Umbilical cord (tissue), 1 donor: ENCODE measurements at regions not wholly inside any gene's neighbourhood (a gene's known extent, or its start where the extent isn't known, plus 50 kb on each side); places are given as distances from the start of the nearest gene placed in this dataset.
"Not testable (repeated sequence)": the region's sequence is repeated elsewhere in the genome, so short reads cannot be mapped to it uniquely, and the experiment has no call there.

Source experiments
- DNase-seq: peaks from one replicate; pipeline ENCODE4 v3.0.0-alpha.2; 2015; ENCODE audit warnings: low spot score

- no peak for DNase-seq
These were observed 256.4 kb upstream of the POM121L12 start for GRCh38 chr7:52779004-52779403.

- no peak for DNase-seq
These were observed 258.2 kb upstream of the POM121L12 start for GRCh38 chr7:52777051-52777822.

DNA sequence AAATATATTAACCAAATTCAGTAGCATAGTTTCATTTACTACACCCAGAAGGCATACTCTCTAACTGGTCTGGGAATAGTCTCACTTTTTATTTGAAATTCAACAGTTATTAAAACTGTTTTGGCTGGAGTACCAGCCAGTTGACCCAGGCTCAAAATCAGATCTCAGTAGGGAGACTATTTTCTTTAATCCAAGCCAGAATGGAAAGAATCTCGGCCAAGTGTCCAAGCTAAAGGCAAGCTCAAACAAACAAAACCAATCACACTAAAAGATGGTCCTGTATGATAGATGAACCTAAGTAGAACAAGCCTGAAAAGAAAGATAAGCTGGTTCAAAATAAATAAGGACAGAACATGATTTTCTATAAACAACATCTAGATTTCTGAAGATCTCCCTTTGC is 259.6 kb upstream of the POM121L12 start:
- no peak for DNase-seq

DNA sequence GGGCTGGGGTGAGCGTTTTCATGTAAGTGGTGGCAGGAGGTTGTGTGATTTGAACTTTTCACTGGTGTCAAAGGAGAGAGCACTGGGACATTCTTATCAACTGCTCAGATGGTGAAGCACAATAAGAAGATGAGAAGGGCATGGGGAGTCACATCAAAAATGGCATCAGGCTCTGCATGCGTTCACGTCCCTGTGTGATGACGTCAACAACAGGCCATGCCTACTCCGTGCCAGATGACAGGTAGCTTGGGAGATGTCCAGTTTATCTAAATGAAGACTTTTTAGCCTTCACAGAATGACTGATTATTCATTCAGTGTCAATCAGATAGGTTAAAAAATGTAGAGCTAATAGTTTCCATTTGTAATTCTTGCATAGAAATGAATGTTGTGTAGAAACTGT is 264.3 kb upstream of the POM121L12 start:
- DNase-seq: no peak

DNA sequence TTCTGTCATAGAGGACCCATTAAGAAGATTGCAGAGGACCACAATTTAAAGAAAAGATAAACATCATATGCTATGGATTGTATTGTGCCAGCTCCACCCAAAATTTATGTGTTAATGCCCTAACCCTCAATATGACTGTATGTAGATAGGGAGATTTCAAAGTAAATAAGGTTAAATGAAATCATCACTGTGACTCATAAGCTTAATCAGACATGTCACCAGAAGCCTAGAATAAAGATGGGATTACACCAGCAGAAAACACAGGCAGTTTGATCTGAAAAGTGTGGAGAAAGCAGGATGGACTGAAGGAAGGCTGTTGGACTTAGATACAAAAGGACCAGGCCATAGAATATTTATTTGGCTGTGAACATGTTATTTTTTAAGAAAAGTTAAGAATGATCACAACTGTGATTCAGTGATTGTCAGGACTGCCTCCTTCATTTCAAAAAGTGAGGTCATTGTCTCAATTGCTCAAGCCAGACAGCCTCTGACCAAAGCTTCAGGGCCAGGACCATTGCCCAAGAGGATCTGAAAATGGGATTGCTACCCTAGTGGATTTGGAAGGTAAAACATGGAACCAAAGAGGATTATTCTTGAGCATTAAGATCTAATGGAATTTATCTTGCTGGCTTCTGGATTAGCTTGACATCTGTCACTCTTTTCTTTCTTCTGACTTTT is 270.8 kb upstream of the POM121L12 start:
- peak; percentile 7 for DNase-seq

DNA sequence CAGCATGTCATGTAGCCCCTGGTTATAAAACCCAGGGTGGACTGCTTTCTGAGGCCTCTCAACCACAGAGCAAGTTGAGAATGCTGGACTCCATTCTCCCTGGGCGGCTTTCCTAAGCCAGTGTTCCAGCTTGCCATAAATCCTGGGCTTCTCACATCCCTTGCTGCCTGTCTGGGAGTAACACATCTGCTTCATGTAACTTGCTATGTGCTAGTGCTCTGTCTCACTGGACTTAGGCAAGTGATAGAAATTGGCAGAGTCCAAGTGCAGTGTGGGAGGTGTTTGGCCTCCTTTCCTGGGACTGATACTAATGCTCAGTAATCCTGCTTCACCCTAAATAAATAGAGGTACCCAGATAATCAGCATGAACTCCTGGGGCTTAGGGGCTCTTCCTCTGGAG is 277.1 kb upstream of the POM121L12 start:
- peak; percentile 60 for DNase-seq

- no peak for DNase-seq
These were observed 281.6 kb upstream of the POM121L12 start for GRCh38 chr7:52753855-52754254.

- no peak for DNase-seq
These were observed 282.5 kb upstream of the POM121L12 start for GRCh38 chr7:52752891-52753290.

DNA sequence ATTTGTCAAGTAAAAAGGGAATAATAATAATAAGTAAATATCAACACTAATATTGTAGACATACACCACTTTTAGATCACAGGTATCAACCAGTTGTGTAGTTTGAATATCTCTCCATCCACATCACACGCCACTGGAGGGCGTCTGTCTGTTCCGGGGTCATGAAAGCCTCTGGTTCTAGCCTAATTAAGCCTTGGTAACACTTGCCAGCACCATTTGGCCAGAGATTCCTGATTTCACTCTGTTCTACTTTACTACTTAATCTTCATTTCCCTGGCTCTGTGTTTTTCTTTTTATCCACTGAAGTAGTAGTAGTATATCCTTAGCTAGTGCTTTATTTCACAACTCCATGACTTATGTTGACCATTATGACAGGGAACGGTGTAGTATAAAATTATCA is 285.6 kb upstream of the POM121L12 start:
- DNase-seq: no peak

DNA sequence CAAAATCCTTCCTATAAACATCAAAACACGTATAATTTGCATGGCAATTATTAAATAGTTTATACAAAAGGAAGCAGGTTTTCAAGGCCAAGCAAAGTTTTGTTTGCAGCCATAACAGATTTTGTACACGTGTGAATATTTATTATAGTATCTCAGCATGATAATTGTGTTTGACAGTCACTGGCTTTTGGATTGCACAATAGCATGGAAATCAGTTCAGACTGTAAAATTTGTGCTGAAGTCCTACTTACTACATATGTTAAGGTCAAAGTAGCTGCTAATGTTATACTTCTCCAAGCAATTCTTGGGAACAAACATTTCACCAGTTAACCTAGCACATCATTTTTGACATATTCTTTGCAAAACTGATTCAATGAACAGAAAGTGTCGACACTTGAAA is 287.6 kb upstream of the POM121L12 start:
- no peak for DNase-seq

GRCh38 chr7:52741670-52742290 is 293.7 kb upstream of the POM121L12 start:
- no peak for DNase-seq

GRCh38 chr7:52735656-52736055 is 299.8 kb upstream of the POM121L12 start:
- DNase-seq: no peak

DNA sequence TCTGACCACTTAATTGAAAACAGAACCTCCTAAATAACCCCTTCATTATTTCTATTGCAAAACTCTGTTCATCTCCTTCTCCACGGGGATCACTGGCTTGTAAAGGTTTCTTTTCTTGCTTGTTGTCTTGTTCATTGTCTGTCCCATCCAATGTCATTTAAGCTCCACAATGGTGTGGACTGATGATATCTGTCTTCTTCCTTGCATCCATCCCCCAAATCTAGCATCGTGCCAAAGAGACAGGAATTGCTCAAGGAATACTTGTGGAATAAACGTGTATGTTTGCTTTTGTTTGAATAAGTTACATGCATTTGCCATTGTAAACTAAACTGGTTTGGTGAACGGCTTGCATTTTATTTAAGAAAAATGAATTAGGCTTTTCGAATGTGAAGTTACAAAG is 306.8 kb upstream of the POM121L12 start:
- not testable (repeated sequence) for DNase-seq

- DNase-seq: no peak
These were observed 307.8 kb upstream of the POM121L12 start for GRCh38 chr7:52727632-52728031.

GRCh38 chr7:52726986-52727385 is 308.4 kb upstream of the POM121L12 start:
- peak; percentile 17 for DNase-seq

- no peak for DNase-seq
These were observed 308.9 kb upstream of the POM121L12 start for GRCh38 chr7:52726493-52726892.

- no peak for DNase-seq
These were observed 311.8 kb upstream of the POM121L12 start for GRCh38 chr7:52723606-52724005.

DNA sequence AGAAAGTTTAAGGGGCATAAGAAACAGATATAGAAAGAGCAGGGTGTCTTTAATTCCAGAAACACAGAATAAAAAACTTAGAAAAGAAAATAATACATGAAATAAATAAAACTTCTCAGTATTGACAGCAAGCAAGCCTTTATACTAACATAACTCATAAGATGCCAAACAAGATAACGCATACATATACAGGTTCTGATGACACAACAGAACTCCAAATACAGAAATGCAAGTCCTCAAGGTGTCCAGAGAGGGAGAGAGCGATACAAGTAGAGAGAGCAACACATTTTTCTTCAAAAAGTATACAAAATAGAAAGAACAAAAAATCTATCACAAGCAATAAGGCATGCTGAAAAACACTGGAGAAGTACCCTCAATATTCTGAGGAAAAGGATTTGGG is 314.6 kb upstream of the POM121L12 start:
- no peak for DNase-seq

GRCh38 chr7:52719677-52720076 is 315.8 kb upstream of the POM121L12 start:
- no peak for DNase-seq

- DNase-seq: no peak
These were observed 319.7 kb upstream of the POM121L12 start for GRCh38 chr7:52715701-52716100.

DNA sequence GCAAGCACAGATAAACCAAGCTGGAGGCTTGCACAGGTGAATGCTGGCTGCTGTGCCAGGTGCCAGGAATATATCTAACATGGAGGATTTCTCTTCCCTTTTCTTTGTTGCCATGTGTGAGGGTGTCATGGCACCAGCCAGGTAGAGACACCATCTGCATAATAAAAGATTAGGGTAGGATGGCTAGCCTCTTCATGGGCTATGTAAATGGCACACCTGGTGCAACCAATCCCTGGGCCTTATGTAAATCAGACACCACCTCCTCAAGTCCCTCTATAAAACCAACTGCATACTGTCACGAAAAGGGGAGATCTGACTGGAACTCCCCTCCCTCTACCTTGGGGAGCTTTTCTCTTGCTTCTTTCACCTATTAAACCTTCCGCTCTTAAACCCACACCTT is 322.5 kb upstream of the POM121L12 start:
- DNase-seq: no peak

- no peak for DNase-seq
These were observed 323.5 kb upstream of the POM121L12 start for GRCh38 chr7:52711951-52712350.

DNA sequence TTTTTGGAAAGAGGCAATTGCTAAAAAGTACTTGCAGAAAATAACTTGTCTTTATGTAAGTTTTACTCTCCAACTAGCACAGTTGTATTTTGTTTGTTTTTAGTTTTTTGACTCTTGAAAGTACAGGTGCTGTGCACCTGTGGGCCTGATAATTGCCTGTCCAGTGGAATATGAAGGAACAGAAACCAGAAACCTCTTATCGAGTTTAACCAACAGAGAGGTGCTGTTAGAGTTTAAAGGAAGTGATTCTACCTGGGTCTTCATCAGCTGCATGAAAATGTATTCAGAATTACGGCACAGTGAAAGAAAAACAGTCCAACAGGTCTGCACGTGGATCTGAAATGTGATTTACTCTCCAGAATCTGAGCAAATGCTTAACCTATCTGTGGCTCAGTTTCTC is 326.6 kb upstream of the POM121L12 start:
- no peak for DNase-seq
